ENCODE measurements at regions not wholly inside any gene's neighbourhood (a gene's known extent, or its start where the extent isn't known, plus 50 kb on each side); places are given as distances from the start of the nearest gene placed in this dataset.
A peak's percentile ranks its signal among the peaks of the same experiment; 100 is the strongest.
"Not testable (repeated sequence)": the region's sequence is repeated elsewhere in the genome, so short reads cannot be mapped to it uniquely, and the experiment has no call there.

- Histone ChIP-seq H3K9me3 (replicated peaks; ENCODE audit: low read length) (no peaks in the 10 kb centered on the region), H3K4me1 (ENCODE audit: control insufficient read depth, insufficient read depth, low read length) (peaks cover 29% of the 10 kb centered on the region), H3K4me3 (ENCODE audit: low read length) (no peak overlapping the region), H3K4me2 (ENCODE audit: low read length) (peak overlapping the region; percentile 51), H3K9ac (ENCODE audit: low read depth, low read length) (no peak overlapping the region), H3K27me3 (ENCODE audit: control insufficient read depth, insufficient read depth, low read length) (peaks cover 13% of the 10 kb centered on the region), H3K36me3 (ENCODE audit: insufficient read depth, low read length) (no peaks in the 10 kb centered on the region)
These were observed 136.9 kb upstream of the SPOPL start for GRCh38 chr2:138364554-138365162.

- peaks cover 29% of the 10 kb centered on the region for H3K4me1 ChIP-seq (ENCODE audit: control insufficient read depth, insufficient read depth, low read length)
- peaks cover 13% of the 10 kb centered on the region for H3K27me3 ChIP-seq (ENCODE audit: control insufficient read depth, insufficient read depth, low read length)
- no peaks in the 10 kb centered on the region for H3K9me3 ChIP-seq (replicated peaks; ENCODE audit: low read length)
- H3K36me3 ChIP-seq (ENCODE audit: insufficient read depth, low read length), result no peaks in the 10 kb centered on the region
- H3K9ac ChIP-seq (ENCODE audit: low read depth, low read length), result no peak overlapping the region
- no peak overlapping the region for H3K4me3 ChIP-seq (ENCODE audit: low read length)
- no peak overlapping the region for H3K4me2 ChIP-seq (ENCODE audit: low read length)
These were observed 136.0 kb upstream of the SPOPL start for GRCh38 chr2:138365581-138365980.

- no peaks in the 10 kb centered on the region for H3K9me3 ChIP-seq (replicated peaks; ENCODE audit: low read length)
- no peak overlapping the region for H3K4me3 ChIP-seq (ENCODE audit: low read length)
- H3K27me3 ChIP-seq (ENCODE audit: control insufficient read depth, insufficient read depth, low read length), result peaks cover 13% of the 10 kb centered on the region
- peaks cover 22% of the 10 kb centered on the region for H3K4me1 ChIP-seq (ENCODE audit: control insufficient read depth, insufficient read depth, low read length)
- no peaks in the 10 kb centered on the region for H3K36me3 ChIP-seq (ENCODE audit: insufficient read depth, low read length)
- H3K9ac ChIP-seq (ENCODE audit: low read depth, low read length), result no peak overlapping the region
- H3K4me2 ChIP-seq (ENCODE audit: low read length), result no peak overlapping the region
These were observed 131.7 kb upstream of the SPOPL start for GRCh38 chr2:138369856-138370255.

- Histone ChIP-seq H3K36me3 (ENCODE audit: insufficient read depth, low read length) (no peaks in the 10 kb centered on the region), H3K4me1 (ENCODE audit: control insufficient read depth, insufficient read depth, low read length) (no peaks in the 10 kb centered on the region), H3K9me3 (replicated peaks; ENCODE audit: low read length) (no peaks in the 10 kb centered on the region), H3K9ac (ENCODE audit: low read depth, low read length) (no peak overlapping the region), H3K27me3 (ENCODE audit: control insufficient read depth, insufficient read depth, low read length) (no peaks in the 10 kb centered on the region), H3K4me2 (ENCODE audit: low read length) (no peak overlapping the region), H3K4me3 (ENCODE audit: low read length) (no peak overlapping the region)
These were observed 127.6 kb upstream of the SPOPL start for GRCh38 chr2:138373993-138374408.

GRCh38 chr2:138381373-138381772, 120.2 kb upstream of the SPOPL start:
- H3K9ac ChIP-seq (ENCODE audit: low read depth, low read length), result no peak overlapping the region
- H3K4me1 ChIP-seq (ENCODE audit: control insufficient read depth, insufficient read depth, low read length), result no peaks in the 10 kb centered on the region
- no peaks in the 10 kb centered on the region for H3K36me3 ChIP-seq (ENCODE audit: insufficient read depth, low read length)
- H3K4me3 ChIP-seq (ENCODE audit: low read length), result no peak overlapping the region
- no peak overlapping the region for H3K4me2 ChIP-seq (ENCODE audit: low read length)
- no peaks in the 10 kb centered on the region for H3K27me3 ChIP-seq (ENCODE audit: control insufficient read depth, insufficient read depth, low read length)
- no peaks in the 10 kb centered on the region for H3K9me3 ChIP-seq (replicated peaks; ENCODE audit: low read length)

- H3K27me3 ChIP-seq (ENCODE audit: control insufficient read depth, insufficient read depth, low read length), result no peaks in the 10 kb centered on the region
- H3K9ac ChIP-seq (ENCODE audit: low read depth, low read length), result no peak overlapping the region
- no peaks in the 10 kb centered on the region for H3K36me3 ChIP-seq (ENCODE audit: insufficient read depth, low read length)
- no peak overlapping the region for H3K4me3 ChIP-seq (ENCODE audit: low read length)
- no peak overlapping the region for H3K4me2 ChIP-seq (ENCODE audit: low read length)
- no peaks in the 10 kb centered on the region for H3K9me3 ChIP-seq (replicated peaks; ENCODE audit: low read length)
- H3K4me1 ChIP-seq (ENCODE audit: control insufficient read depth, insufficient read depth, low read length), result no peaks in the 10 kb centered on the region
These were observed 118.9 kb upstream of the SPOPL start for GRCh38 chr2:138382672-138383071.

GRCh38 chr2:138386191-138386590, 115.4 kb upstream of the SPOPL start:
- H3K9ac ChIP-seq (ENCODE audit: low read depth, low read length); H3K4me1 ChIP-seq (ENCODE audit: control insufficient read depth, insufficient read depth, low read length); H3K27me3 ChIP-seq (ENCODE audit: control insufficient read depth, insufficient read depth, low read length); H3K4me3 ChIP-seq (ENCODE audit: low read length); H3K4me2 ChIP-seq (ENCODE audit: low read length); H3K36me3 ChIP-seq (ENCODE audit: insufficient read depth, low read length); H3K9me3 ChIP-seq (replicated peaks; ENCODE audit: low read length): not testable (repeated sequence)

GRCh38 chr2:138389063-138389462, 112.5 kb upstream of the SPOPL start:
- no peak overlapping the region for H3K4me2 ChIP-seq (ENCODE audit: low read length)
- H3K4me1 ChIP-seq (ENCODE audit: control insufficient read depth, insufficient read depth, low read length), result peaks cover 10% of the 10 kb centered on the region
- no peaks in the 10 kb centered on the region for H3K36me3 ChIP-seq (ENCODE audit: insufficient read depth, low read length)
- H3K9ac ChIP-seq (ENCODE audit: low read depth, low read length), result no peak overlapping the region
- H3K4me3 ChIP-seq (ENCODE audit: low read length), result no peak overlapping the region
- no peaks in the 10 kb centered on the region for H3K9me3 ChIP-seq (replicated peaks; ENCODE audit: low read length)
- no peaks in the 10 kb centered on the region for H3K27me3 ChIP-seq (ENCODE audit: control insufficient read depth, insufficient read depth, low read length)

- Histone ChIP-seq H3K4me3 (ENCODE audit: low read length) (no peak overlapping the region), H3K9me3 (replicated peaks; ENCODE audit: low read length) (no peaks in the 10 kb centered on the region), H3K36me3 (ENCODE audit: insufficient read depth, low read length) (no peaks in the 10 kb centered on the region), H3K27me3 (ENCODE audit: control insufficient read depth, insufficient read depth, low read length) (no peaks in the 10 kb centered on the region), H3K4me1 (ENCODE audit: control insufficient read depth, insufficient read depth, low read length) (peaks cover 10% of the 10 kb centered on the region), H3K4me2 (ENCODE audit: low read length) (no peak overlapping the region), H3K9ac (ENCODE audit: low read depth, low read length) (no peak overlapping the region)
These were observed 111.1 kb upstream of the SPOPL start for GRCh38 chr2:138390316-138390945.

- Histone ChIP-seq H3K27me3 (ENCODE audit: control insufficient read depth, insufficient read depth, low read length) (no peaks in the 10 kb centered on the region), H3K9me3 (replicated peaks; ENCODE audit: low read length) (no peaks in the 10 kb centered on the region)
These were observed 109.6 kb upstream of the SPOPL start for GRCh38 chr2:138391946-138392345.

GRCh38 chr2:138395565-138396306, 105.8 kb upstream of the SPOPL start:
- Histone ChIP-seq H3K4me2 (ENCODE audit: low read length) (peak overlapping the region; percentile 5), H3K4me3 (ENCODE audit: low read length) (no peak overlapping the region), H3K9ac (ENCODE audit: low read depth, low read length) (no peak overlapping the region), H3K36me3 (ENCODE audit: insufficient read depth, low read length) (no peaks in the 10 kb centered on the region), H3K9me3 (replicated peaks; ENCODE audit: low read length) (no peaks in the 10 kb centered on the region), H3K4me1 (ENCODE audit: control insufficient read depth, insufficient read depth, low read length) (peaks cover 21% of the 10 kb centered on the region), H3K27me3 (ENCODE audit: control insufficient read depth, insufficient read depth, low read length) (no peaks in the 10 kb centered on the region)

More at GRCh38 chr2:138391946-138392345, 109.6 kb upstream of the SPOPL start:
- Histone ChIP-seq H3K4me3 (ENCODE audit: low read length) (no peak overlapping the region), H3K4me2 (ENCODE audit: low read length) (no peak overlapping the region), H3K9ac (ENCODE audit: low read depth, low read length) (no peak overlapping the region), H3K36me3 (ENCODE audit: insufficient read depth, low read length) (no peaks in the 10 kb centered on the region), H3K4me1 (ENCODE audit: control insufficient read depth, insufficient read depth, low read length) (peaks cover 21% of the 10 kb centered on the region)

Data from skeletal muscle satellite cell (primary cell).